Upper lobe of left lung (tissue), 4 donors: ENCODE measurements at regions not wholly inside any gene's neighbourhood (a gene's known extent, or its start where the extent isn't known, plus 50 kb on each side); places are given as distances from the start of the nearest gene placed in this dataset.

Experiments used
- CTCF ChIP-seq, 6 experiments: fragments of 450-650 bp in 4 of 6; fragments of 200-600 bp in 2 of 6; sonication (generic) in 2 of 6; IDR thresholded peaks; one replicate each; pipeline ENCODE4 v1.5.1; 2016 to 2019; ENCODE audit warnings: antibody characterized with exemption in 6 of 6
- EP300 ChIP-seq, 4 donors: sonication (generic); formaldehyde crosslinking; IDR thresholded peaks; one replicate each; pipeline ENCODE4 v1.5.1; 2017; ENCODE audit warnings: antibody characterized with exemption in 4 of 4, control low read depth in 2 of 4
- POLR2A ChIP-seq, 4 donors: fragments of 450-650 bp; IDR thresholded peaks; one replicate each; pipeline ENCODE4 v1.5.1; 2016 to 2017; ENCODE audit warnings: antibody characterized with exemption in 4 of 4, mild to moderate bottlenecking in 2 of 4
- POLR2AphosphoS5 ChIP-seq, 2 donors: sonication (generic); formaldehyde crosslinking; IDR thresholded peaks; one replicate each; pipeline ENCODE4 v1.5.1; 2017; ENCODE audit warnings: antibody characterized with exemption in 2 of 2

DNA sequence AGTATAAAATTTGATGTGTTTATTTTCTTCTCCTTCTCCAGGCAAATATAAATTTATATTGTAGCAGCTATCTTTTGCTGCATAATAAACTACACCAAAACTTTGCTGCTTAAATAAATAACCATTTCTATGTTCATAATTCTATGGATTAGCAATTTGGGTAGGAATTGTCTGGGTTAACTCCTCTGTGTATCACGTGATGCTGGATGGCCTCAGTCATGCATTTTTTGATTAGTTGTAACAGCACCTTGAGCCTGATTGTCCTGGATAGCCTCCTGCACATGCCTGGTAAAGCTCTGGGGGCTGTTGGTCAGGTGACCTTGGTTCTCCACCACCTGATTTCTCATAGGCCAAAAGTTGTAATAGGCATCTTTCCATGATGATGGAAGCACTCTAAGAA lies 572.9 kb downstream of the ETV1 start:
- TF ChIP-seq POLR2A (IDR thresholded peaks at IDR 0.05) (no peak), CTCF (IDR thresholded peaks at IDR 0.05) (no peak), POLR2AphosphoS5 (IDR thresholded peaks at IDR 0.05) (no peak), EP300 (IDR thresholded peaks at IDR 0.05) (no peak)
